Neural cell (in vitro differentiated cells): ENCODE measurements at regions not wholly inside any gene's neighbourhood (a gene's known extent, or its start where the extent isn't known, plus 50 kb on each side); places are given as distances from the start of the nearest gene placed in this dataset.

Source experiments
- CTCF ChIP-seq: fragments of 450-650 bp; IDR thresholded peaks from 2 replicates; pipeline ENCODE4 v1.5.1; 2014; ENCODE audit warnings: antibody characterized with exemption, mild to moderate bottlenecking, moderate library complexity; ENCODE audit not compliant: poor library complexity, severe bottlenecking
- EZH2 ChIP-seq: fragments of 200-600, 300-800 bp; shearing (Covaris generic), sonication (generic); IDR thresholded peaks from 2 replicates; pipeline ENCODE4 v1.6.1; 2014; ENCODE audit warnings: antibody characterized with exemption, low read length, borderline replicate concordance, mild to moderate bottlenecking; ENCODE audit not compliant: insufficient read depth, poor library complexity, severe bottlenecking
- MXI1 ChIP-seq: fragments of 450-650 bp; conservative IDR thresholded peaks from 2 replicates; pipeline ENCODE4 v1.6.1; 2014; ENCODE audit warnings: antibody characterized with exemption, mild to moderate bottlenecking; ENCODE audit not compliant: poor library complexity, severe bottlenecking
- POLR2AphosphoS5 ChIP-seq: IDR thresholded peaks from 2 replicates; pipeline ENCODE4 v1.6.1; 2012
- RAD21 ChIP-seq: fragments of 450-650 bp; conservative IDR thresholded peaks from 2 replicates; pipeline ENCODE4 v1.6.1; 2014; ENCODE audit warnings: antibody characterized with exemption, mild to moderate bottlenecking, moderate library complexity

- no peak for TF ChIP-seq POLR2AphosphoS5
- TF ChIP-seq CTCF: no peak
- TF ChIP-seq MXI1: no peak
- no peak for TF ChIP-seq EZH2
- TF ChIP-seq RAD21: no peak
Measured at GRCh38 chr16:65281586-65281985, 159.7 kb upstream of the CDH11 start.
